Middle frontal gyrus (tissue), 1 donor: ENCODE measurements at regions not wholly inside any gene's neighbourhood (a gene's known extent, or its start where the extent isn't known, plus 50 kb on each side); places are given as distances from the start of the nearest gene placed in this dataset.
"Not testable (repeated sequence)": the region's sequence is repeated elsewhere in the genome, so short reads cannot be mapped to it uniquely, and the experiment has no call there.

Experiments used
- DNase-seq: peaks from one replicate; pipeline ENCODE4 v3.0.0-alpha.2; 2015; ENCODE audit warnings: low spot score; ENCODE audit errors: extremely low spot score

- DNase-seq: not testable (repeated sequence)
Measured at GRCh38 chr10:42187501-42188195, 450.7 kb downstream of the ZNF33B start.

GRCh38 chr10:42177793-42178689, 460.3 kb downstream of the ZNF33B start:
- not testable (repeated sequence) for DNase-seq

- no peak for DNase-seq
Measured at GRCh38 chr10:42177077-42177792, 461.1 kb downstream of the ZNF33B start.

- no peak for DNase-seq
Measured at GRCh38 chr10:42150428-42151061, 487.8 kb downstream of the ZNF33B start.

GRCh38 chr10:42149722-42150427, 488.5 kb downstream of the ZNF33B start:
- DNase-seq: no peak

- DNase-seq: no peak
Measured at GRCh38 chr10:42149027-42149700, 489.2 kb downstream of the ZNF33B start.

GRCh38 chr10:42146165-42146564, 492.2 kb downstream of the ZNF33B start:
- not testable (repeated sequence) for DNase-seq

- DNase-seq: not testable (repeated sequence)
Measured at GRCh38 chr10:42138023-42138422, 500.3 kb downstream of the ZNF33B start.

- no peak for DNase-seq
Measured at GRCh38 chr10:42113158-42113450, 525.3 kb downstream of the ZNF33B start.

GRCh38 chr10:42112331-42113157, 525.8 kb downstream of the ZNF33B start:
- no peak for DNase-seq

- no peak for DNase-seq
Measured at GRCh38 chr10:42111661-42112330, 526.6 kb downstream of the ZNF33B start.

GRCh38 chr10:42111076-42111475, 527.3 kb downstream of the ZNF33B start:
- no peak for DNase-seq
